ENCODE measurements at regions not wholly inside any gene's neighbourhood (a gene's known extent, or its start where the extent isn't known, plus 50 kb on each side); places are given as distances from the start of the nearest gene placed in this dataset.

- no peak for TF ChIP-seq ATF2 (tag by site-specific recombination; IDR thresholded peaks at IDR 0.05; ENCODE audit: low read depth)
Observed at GRCh38 chrX:127558811-127559210, 493.4 kb downstream of the ACTRT1 start (continued).

- Histone ChIP-seq H3K4me3 (ENCODE audit: low read depth, low read length) (no peak overlapping the region), H3K9me3 (ENCODE audit: control insufficient read depth, insufficient read depth, low read depth, low read length) (no peaks in the 10 kb centered on the region; the same call in 1 of the 2 replicates), H3K27ac (ENCODE audit: extremely low read depth, low read depth, low read length) (no peak overlapping the region), H3K36me3 (ENCODE audit: control insufficient read depth in 2 of 2, insufficient read depth in 1 of 2, low read length in 2 of 2) (no peaks in the 10 kb centered on the region), H3K4me1 (ENCODE audit: control insufficient read depth, insufficient read depth, low read length) (no peaks in the 10 kb centered on the region)
- CTCF ChIA-PET = no interaction called here
- TF ChIP-seq, protein P1, sequence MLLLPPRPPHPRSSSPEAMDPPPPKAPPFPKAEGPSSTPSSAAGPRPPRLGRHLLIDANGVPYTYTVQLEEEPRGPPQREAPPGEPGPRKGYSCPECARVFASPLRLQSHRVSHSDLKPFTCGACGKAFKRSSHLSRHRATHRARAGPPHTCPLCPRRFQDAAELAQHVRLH (tag by site-specific recombination; IDR thresholded peaks at IDR 0.05) = no peak
- TF ChIP-seq ZBTB7A (tag by site-specific recombination; IDR thresholded peaks at IDR 0.05; ENCODE audit: low read depth) = no peak
- TF ChIP-seq, protein P2, sequence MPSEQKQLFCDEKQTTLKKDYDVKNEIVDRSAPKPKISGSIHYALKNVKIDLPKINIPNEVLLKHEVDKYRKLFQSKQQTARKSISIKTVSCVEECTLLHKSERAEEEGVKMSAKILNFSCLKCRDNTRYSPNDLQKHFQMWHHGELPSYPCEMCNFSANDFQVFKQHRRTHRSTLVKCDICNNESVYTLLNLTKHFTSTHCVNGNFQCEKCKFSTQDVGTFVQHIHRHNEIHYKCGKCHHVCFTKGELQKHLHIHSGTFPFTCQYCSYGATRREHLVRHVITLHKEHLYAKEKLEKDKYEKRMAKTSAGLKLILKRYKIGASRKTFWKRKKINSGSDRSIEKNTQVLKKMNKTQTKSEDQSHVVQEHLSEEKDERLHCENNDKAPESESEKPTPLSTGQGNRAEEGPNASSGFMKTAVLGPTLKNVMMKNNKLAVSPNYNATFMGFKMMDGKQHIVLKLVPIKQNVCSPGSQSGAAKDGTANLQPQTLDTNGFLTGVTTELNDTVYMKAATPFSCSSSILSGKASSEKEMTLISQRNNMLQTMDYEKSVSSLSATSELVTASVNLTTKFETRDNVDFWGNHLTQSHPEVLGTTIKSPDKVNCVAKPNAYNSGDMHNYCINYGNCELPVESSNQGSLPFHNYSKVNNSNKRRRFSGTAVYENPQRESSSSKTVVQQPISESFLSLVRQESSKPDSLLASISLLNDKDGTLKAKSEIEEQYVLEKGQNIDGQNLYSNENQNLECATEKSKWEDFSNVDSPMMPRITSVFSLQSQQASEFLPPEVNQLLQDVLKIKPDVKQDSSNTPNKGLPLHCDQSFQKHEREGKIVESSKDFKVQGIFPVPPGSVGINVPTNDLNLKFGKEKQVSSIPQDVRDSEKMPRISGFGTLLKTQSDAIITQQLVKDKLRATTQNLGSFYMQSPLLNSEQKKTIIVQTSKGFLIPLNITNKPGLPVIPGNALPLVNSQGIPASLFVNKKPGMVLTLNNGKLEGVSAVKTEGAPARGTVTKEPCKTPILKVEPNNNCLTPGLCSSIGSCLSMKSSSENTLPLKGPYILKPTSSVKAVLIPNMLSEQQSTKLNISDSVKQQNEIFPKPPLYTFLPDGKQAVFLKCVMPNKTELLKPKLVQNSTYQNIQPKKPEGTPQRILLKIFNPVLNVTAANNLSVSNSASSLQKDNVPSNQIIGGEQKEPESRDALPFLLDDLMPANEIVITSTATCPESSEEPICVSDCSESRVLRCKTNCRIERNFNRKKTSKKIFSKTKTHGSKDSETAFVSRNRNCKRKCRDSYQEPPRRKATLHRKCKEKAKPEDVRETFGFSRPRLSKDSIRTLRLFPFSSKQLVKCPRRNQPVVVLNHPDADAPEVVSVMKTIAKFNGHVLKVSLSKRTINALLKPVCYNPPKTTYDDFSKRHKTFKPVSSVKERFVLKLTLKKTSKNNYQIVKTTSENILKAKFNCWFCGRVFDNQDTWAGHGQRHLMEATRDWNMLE (tag by site-specific recombination; conservative IDR thresholded peaks at IDR 0.05; ENCODE audit: low read depth) = no peak
- no peak for TF ChIP-seq ZNF654 (tag by site-specific recombination; IDR thresholded peaks at IDR 0.05; ENCODE audit: low read depth)
- no peak for TF ChIP-seq ZNF416 (tag by site-specific recombination; IDR thresholded peaks at IDR 0.05)
- no peak for TF ChIP-seq ZNF133 (tag by site-specific recombination; IDR thresholded peaks at IDR 0.05)
- TF ChIP-seq ZNF214 (tag by site-specific recombination; IDR thresholded peaks at IDR 0.05; ENCODE audit: borderline replicate concordance) = no peak
- POLR2A ChIA-PET = no interaction called here
Observed at GRCh38 chrX:127552571-127552970, 499.6 kb downstream of the ACTRT1 start.

GRCh38 chrX:127519323-127519722, 532.9 kb downstream of the ACTRT1 start:
- Histone ChIP-seq H3K4me3 (ENCODE audit: low read depth, low read length) (no peak overlapping the region), H3K36me3 (ENCODE audit: control insufficient read depth in 2 of 2, insufficient read depth in 1 of 2, low read length in 2 of 2) (no peaks in the 10 kb centered on the region), H3K27ac (ENCODE audit: extremely low read depth, low read depth, low read length) (no peak overlapping the region), H3K9me3 (ENCODE audit: control insufficient read depth, insufficient read depth, low read depth, low read length) (no peaks in the 10 kb centered on the region), H3K4me1 (ENCODE audit: control insufficient read depth, insufficient read depth, low read length) (no peaks in the 10 kb centered on the region)
- ChIA-PET CTCF (no interaction called here), POLR2A (no interaction called here)
- no peak for TF ChIP-seq REST (tag by site-specific recombination; IDR thresholded peaks at IDR 0.05)
- TF ChIP-seq ZNF777 (tag by site-specific recombination; IDR thresholded peaks at IDR 0.05; ENCODE audit: borderline replicate concordance) = no peak
- TF ChIP-seq ZNF600 (tag by site-specific recombination; IDR thresholded peaks at IDR 0.05) = no peak
- no peak for TF ChIP-seq RBAK (tag by site-specific recombination; IDR thresholded peaks at IDR 0.05)
- no peak for TF ChIP-seq IKZF3 (tag by site-specific recombination; IDR thresholded peaks at IDR 0.05)
- TF ChIP-seq KLF1 (tag by site-specific recombination; IDR thresholded peaks at IDR 0.05) = no peak
- no peak for TF ChIP-seq ZNF624 (tag by site-specific recombination; IDR thresholded peaks at IDR 0.05)
- no peak for TF ChIP-seq ZNF677 (tag by site-specific recombination; IDR thresholded peaks at IDR 0.05)
- no peak for TF ChIP-seq ZNF132 (tag by site-specific recombination; IDR thresholded peaks at IDR 0.05; ENCODE audit: borderline replicate concordance)
- TF ChIP-seq ZNF837 (tag by site-specific recombination; IDR thresholded peaks at IDR 0.05) = no peak
- TF ChIP-seq SALL2 (tag by site-specific recombination; IDR thresholded peaks at IDR 0.05; ENCODE audit: borderline replicate concordance) = no peak
- TF ChIP-seq, protein P3, sequence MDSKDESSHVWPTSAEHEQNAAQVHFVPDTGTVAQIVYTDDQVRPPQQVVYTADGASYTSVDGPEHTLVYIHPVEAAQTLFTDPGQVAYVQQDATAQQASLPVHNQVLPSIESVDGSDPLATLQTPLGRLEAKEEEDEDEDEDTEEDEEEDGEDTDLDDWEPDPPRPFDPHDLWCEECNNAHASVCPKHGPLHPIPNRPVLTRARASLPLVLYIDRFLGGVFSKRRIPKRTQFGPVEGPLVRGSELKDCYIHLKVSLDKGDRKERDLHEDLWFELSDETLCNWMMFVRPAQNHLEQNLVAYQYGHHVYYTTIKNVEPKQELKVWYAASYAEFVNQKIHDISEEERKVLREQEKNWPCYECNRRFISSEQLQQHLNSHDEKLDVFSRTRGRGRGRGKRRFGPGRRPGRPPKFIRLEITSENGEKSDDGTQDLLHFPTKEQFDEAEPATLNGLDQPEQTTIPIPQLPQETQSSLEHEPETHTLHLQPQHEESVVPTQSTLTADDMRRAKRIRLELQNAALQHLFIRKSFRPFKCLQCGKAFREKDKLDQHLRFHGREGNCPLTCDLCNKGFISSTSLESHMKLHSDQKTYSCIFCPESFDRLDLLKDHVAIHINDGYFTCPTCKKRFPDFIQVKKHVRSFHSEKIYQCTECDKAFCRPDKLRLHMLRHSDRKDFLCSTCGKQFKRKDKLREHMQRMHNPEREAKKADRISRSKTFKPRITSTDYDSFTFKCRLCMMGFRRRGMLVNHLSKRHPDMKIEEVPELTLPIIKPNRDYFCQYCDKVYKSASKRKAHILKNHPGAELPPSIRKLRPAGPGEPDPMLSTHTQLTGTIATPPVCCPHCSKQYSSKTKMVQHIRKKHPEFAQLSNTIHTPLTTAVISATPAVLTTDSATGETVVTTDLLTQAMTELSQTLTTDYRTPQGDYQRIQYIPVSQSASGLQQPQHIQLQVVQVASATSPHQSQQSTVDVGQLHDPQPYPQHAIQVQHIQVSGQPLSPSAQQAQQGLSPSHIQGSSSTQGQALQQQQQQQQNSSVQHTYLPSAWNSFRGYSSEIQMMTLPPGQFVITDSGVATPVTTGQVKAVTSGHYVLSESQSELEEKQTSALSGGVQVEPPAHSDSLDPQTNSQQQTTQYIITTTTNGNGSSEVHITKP (tag by site-specific recombination; IDR thresholded peaks at IDR 0.05) = no peak
